ENCODE measurements at regions not wholly inside any gene's neighbourhood (a gene's known extent, or its start where the extent isn't known, plus 50 kb on each side); places are given as distances from the start of the nearest gene placed in this dataset.

- Histone ChIP-seq H3K27ac (ENCODE audit: low read depth, low read length, poor library complexity, severe bottlenecking) (no peak overlapping the region), H3K36me3 (ENCODE audit: insufficient read depth, low read length) (no peaks in the 10 kb centered on the region), H3K4me1 (ENCODE audit: insufficient read depth, low read length, poor library complexity, severe bottlenecking) (no peaks in the 10 kb centered on the region), H3K9me3 (ENCODE audit: low read length) (no peaks in the 10 kb centered on the region), H3K9me2 (ENCODE audit: insufficient read depth, low read length) (no peaks in the 10 kb centered on the region), H2AFZ (ENCODE audit: low read length) (no peak overlapping the region), H3K4me2 (ENCODE audit: low read length) (no peak overlapping the region), H3K79me2 (ENCODE audit: insufficient read depth, low read depth, low read length) (no peaks in the 10 kb centered on the region), H3K4me3 (ENCODE audit: low read depth, low read length, poor library complexity, severe bottlenecking) (no peak overlapping the region), H4K20me1 (ENCODE audit: insufficient read depth, low read length) (no peaks in the 10 kb centered on the region)
- DNase-seq (ENCODE audit: low spot score), result no peak
- CTCF ChIA-PET (ENCODE audit: unreplicated experiment), result interaction anchor here (1.0 kb wide), 1 partner anchor 1865 kb away, joined by 3 read pairs; no protein-coding TSS in a partner anchor
- intact Hi-C loops (cut with micrococcal nuclease; ENCODE audit: unreplicated experiment), result loop anchor here (5.0 kb wide), 2 partner anchors 1895 to 1925 kb away; no protein-coding TSS in a partner anchor
- TF ChIP-seq EZH2phosphoT487 (IDR thresholded peaks at IDR 0.05; ENCODE audit: borderline replicate concordance, low read depth, low read length) (no peak), CTCF (conservative IDR thresholded peaks at IDR 0.05; ENCODE audit: low read length) (no peak)
- POLR2A ChIA-PET, result no interaction called here
- BruUV-seq (replicated peaks), result no TSS peak
These were observed 184.0 kb downstream of the GOLGA6L6 start for GRCh38 chr15:20357481-20358065.

GRCh38 chr15:20356911-20357480, 184.6 kb downstream of the GOLGA6L6 start:
- H3K4me1 ChIP-seq (ENCODE audit: insufficient read depth, low read length, poor library complexity, severe bottlenecking), result no peaks in the 10 kb centered on the region
- no peaks in the 10 kb centered on the region for H3K36me3 ChIP-seq (ENCODE audit: insufficient read depth, low read length)
- no peak for DNase-seq (ENCODE audit: low spot score)
- no peaks in the 10 kb centered on the region for H3K9me2 ChIP-seq (ENCODE audit: insufficient read depth, low read length)
- H3K4me3 ChIP-seq (ENCODE audit: low read depth, low read length, poor library complexity, severe bottlenecking), result no peak overlapping the region
- H2AFZ ChIP-seq (ENCODE audit: low read length), result no peak overlapping the region
- no peak for TF ChIP-seq EZH2phosphoT487 (IDR thresholded peaks at IDR 0.05; ENCODE audit: borderline replicate concordance, low read depth, low read length)
- CTCF ChIA-PET (ENCODE audit: unreplicated experiment), result interaction anchor here (1.0 kb wide), 1 partner anchor 1866 kb away, joined by 3 read pairs; no protein-coding TSS in a partner anchor
- H3K79me2 ChIP-seq (ENCODE audit: insufficient read depth, low read depth, low read length), result no peaks in the 10 kb centered on the region
- H3K27ac ChIP-seq (ENCODE audit: low read depth, low read length, poor library complexity, severe bottlenecking), result no peak overlapping the region
- no peak overlapping the region for H3K4me2 ChIP-seq (ENCODE audit: low read length)
- intact Hi-C loops (cut with micrococcal nuclease; ENCODE audit: unreplicated experiment), result loop anchor here (5.0 kb wide), 2 partner anchors 1895 to 1925 kb away; no protein-coding TSS in a partner anchor
- H4K20me1 ChIP-seq (ENCODE audit: insufficient read depth, low read length), result no peaks in the 10 kb centered on the region
- POLR2A ChIA-PET, result no interaction called here
- BruUV-seq (replicated peaks), result no TSS peak
- no peaks in the 10 kb centered on the region for H3K9me3 ChIP-seq (ENCODE audit: low read length)

- intact Hi-C loops (cut with micrococcal nuclease; ENCODE audit: unreplicated experiment), result loop anchor here (5.0 kb wide), 2 partner anchors 1896 to 1926 kb away; no protein-coding TSS in a partner anchor
- no peak overlapping the region for H3K4me2 ChIP-seq (ENCODE audit: low read length)
These were observed 185.1 kb downstream of the GOLGA6L6 start for GRCh38 chr15:20356444-20356910.

More at GRCh38 chr15:20356444-20356910, 185.1 kb downstream of the GOLGA6L6 start:
- H3K4me1 ChIP-seq (ENCODE audit: insufficient read depth, low read length, poor library complexity, severe bottlenecking), result no peaks in the 10 kb centered on the region
- H3K9me3 ChIP-seq (ENCODE audit: low read length), result no peaks in the 10 kb centered on the region
- no TSS peak for BruUV-seq (replicated peaks)
- no peak overlapping the region for H2AFZ ChIP-seq (ENCODE audit: low read length)
- no peaks in the 10 kb centered on the region for H4K20me1 ChIP-seq (ENCODE audit: insufficient read depth, low read length)
- H3K27ac ChIP-seq (ENCODE audit: low read depth, low read length, poor library complexity, severe bottlenecking), result no peak overlapping the region
- H3K79me2 ChIP-seq (ENCODE audit: insufficient read depth, low read depth, low read length), result no peaks in the 10 kb centered on the region
- CTCF ChIA-PET (ENCODE audit: unreplicated experiment), result interaction anchor here (1.0 kb wide), 1 partner anchor 1866 kb away, joined by 3 read pairs; no protein-coding TSS in a partner anchor
- peak; percentile 59 for DNase-seq (ENCODE audit: low spot score)
- H3K4me3 ChIP-seq (ENCODE audit: low read depth, low read length, poor library complexity, severe bottlenecking), result no peak overlapping the region
- no peaks in the 10 kb centered on the region for H3K36me3 ChIP-seq (ENCODE audit: insufficient read depth, low read length)
- TF ChIP-seq EZH2phosphoT487 (IDR thresholded peaks at IDR 0.05; ENCODE audit: borderline replicate concordance, low read depth, low read length) (no peak), CTCF (conservative IDR thresholded peaks at IDR 0.05; ENCODE audit: low read length) (peak; percentile 84)
- POLR2A ChIA-PET, result no interaction called here
- H3K9me2 ChIP-seq (ENCODE audit: insufficient read depth, low read length), result no peaks in the 10 kb centered on the region
